Progenitor cell of endocrine pancreas (in vitro differentiated cells): ENCODE measurements at regions not wholly inside any gene's neighbourhood (a gene's known extent, or its start where the extent isn't known, plus 50 kb on each side); places are given as distances from the start of the nearest gene placed in this dataset.

ENCODE experiments used
- DNase-seq: peaks from one replicate; pipeline ENCODE4 v3.0.0; 2021; ENCODE audit warnings: low spot score; ENCODE audit not compliant: unreplicated experiment
- H3K27ac Mint-ChIP-seq: 2 replicates; pipeline ENCODE4 v1.8.0; 2021; ENCODE audit warnings: mild to moderate bottlenecking, moderate library complexity, mixed read lengths
- H3K27me3 Mint-ChIP-seq: 2 replicates; pipeline ENCODE4 v1.8.0; 2021; ENCODE audit warnings: mixed read lengths
- H3K36me3 Mint-ChIP-seq: 2 replicates; pipeline ENCODE4 v1.8.0; 2022; ENCODE audit warnings: mixed read lengths; ENCODE audit not compliant: insufficient read depth
- H3K4me1 Mint-ChIP-seq: 2 replicates; pipeline ENCODE4 v1.8.0; 2021; ENCODE audit warnings: low read depth, mixed read lengths
- H3K4me3 Mint-ChIP-seq: 2 replicates; pipeline ENCODE4 v1.8.0; 2021; ENCODE audit warnings: low read depth, mild to moderate bottlenecking, moderate library complexity, mixed read lengths
- H3K9me3 Mint-ChIP-seq: 2 replicates; pipeline ENCODE4 v1.8.0; 2021; ENCODE audit warnings: low read depth, mixed read lengths
- TF ChIP-seq, protein P1 (sequence below): fragments of 200-600 bp; sonication (generic); IDR thresholded peaks from one replicate; pipeline ENCODE4 v1.5.0; 2021; ENCODE audit warnings: antibody characterized with exemption, mild to moderate bottlenecking; ENCODE audit not compliant: unreplicated experiment

- TF ChIP-seq, protein P1, sequence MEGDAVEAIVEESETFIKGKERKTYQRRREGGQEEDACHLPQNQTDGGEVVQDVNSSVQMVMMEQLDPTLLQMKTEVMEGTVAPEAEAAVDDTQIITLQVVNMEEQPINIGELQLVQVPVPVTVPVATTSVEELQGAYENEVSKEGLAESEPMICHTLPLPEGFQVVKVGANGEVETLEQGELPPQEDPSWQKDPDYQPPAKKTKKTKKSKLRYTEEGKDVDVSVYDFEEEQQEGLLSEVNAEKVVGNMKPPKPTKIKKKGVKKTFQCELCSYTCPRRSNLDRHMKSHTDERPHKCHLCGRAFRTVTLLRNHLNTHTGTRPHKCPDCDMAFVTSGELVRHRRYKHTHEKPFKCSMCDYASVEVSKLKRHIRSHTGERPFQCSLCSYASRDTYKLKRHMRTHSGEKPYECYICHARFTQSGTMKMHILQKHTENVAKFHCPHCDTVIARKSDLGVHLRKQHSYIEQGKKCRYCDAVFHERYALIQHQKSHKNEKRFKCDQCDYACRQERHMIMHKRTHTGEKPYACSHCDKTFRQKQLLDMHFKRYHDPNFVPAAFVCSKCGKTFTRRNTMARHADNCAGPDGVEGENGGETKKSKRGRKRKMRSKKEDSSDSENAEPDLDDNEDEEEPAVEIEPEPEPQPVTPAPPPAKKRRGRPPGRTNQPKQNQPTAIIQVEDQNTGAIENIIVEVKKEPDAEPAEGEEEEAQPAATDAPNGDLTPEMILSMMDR: no peak
- H3K4me1 Mint-ChIP-seq: no peaks in the 10 kb centered on the region
- H3K4me3 Mint-ChIP-seq: no peak overlapping the region
- H3K9me3 Mint-ChIP-seq: no peaks in the 10 kb centered on the region
- no peaks in the 10 kb centered on the region for H3K36me3 Mint-ChIP-seq
- H3K27ac Mint-ChIP-seq: no peak overlapping the region
- DNase-seq: no peak
- H3K27me3 Mint-ChIP-seq: peaks cover 9% of the 10 kb centered on the region
Observed at GRCh38 chr16:55008836-55009510, 78.3 kb downstream of the IRX5 start.

DNA sequence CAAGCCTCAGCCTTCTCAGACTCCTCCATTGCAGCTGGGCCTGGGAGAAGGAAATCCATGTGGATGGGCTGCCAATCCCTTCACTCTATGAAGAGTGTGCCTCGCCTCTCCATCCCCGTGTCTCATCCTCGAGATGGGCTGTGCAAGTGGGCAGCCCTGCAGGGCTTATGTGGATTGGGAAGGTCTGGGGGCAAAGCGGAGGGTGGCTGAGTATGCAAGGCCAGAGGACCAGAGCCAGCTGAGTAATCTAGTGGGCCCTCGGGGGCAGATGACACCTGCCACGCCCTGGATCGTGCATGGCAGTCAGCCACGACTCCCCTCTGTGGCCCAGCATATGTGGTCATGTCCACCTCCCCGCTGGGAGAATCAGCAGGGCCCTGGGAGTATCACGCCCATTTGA lies 78.9 kb downstream of the IRX5 start:
- Mint-ChIP-seq H3K27ac (no peak overlapping the region), H3K4me1 (no peaks in the 10 kb centered on the region), H3K36me3 (no peaks in the 10 kb centered on the region), H3K27me3 (peaks cover 8% of the 10 kb centered on the region), H3K9me3 (no peaks in the 10 kb centered on the region), H3K4me3 (no peak overlapping the region)
- TF ChIP-seq, protein P1: no peak
- no peak for DNase-seq

DNA sequence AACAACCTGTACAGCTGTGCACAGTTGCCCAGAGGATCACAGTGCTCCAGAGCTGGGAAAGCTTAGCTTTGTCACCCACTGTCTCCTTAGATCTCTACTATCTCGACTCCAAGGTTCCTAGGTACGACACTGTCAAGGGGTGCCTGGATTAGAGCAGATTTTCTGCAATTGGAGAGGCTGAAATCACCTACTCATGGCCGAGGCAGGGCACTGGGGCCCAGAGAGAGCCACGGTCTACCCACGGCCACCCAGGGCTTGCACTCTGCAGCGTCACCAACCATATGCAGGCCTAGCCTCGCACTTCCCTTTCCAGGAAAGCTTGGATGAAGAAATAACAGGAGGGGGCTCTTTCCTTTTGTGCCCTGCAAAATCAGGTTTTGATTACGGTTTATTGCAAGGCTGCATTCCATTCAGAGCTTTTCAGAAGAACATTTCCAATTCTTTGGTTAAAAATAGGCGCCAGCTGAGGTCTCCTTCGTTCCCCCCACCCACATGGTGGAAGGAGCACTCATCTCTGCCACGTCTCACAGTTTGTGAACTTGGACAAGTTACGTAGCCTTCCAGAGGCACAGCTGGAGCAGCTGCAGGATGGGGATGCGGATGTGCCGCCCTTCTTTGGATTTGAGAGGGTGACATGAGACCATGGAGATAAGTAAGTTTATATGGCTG lies 80.0 kb downstream of the IRX5 start:
- Mint-ChIP-seq H3K27me3 (peaks cover 13% of the 10 kb centered on the region), H3K27ac (no peak overlapping the region), H3K9me3 (no peaks in the 10 kb centered on the region), H3K4me1 (no peaks in the 10 kb centered on the region), H3K4me3 (no peak overlapping the region), H3K36me3 (no peaks in the 10 kb centered on the region)
- TF ChIP-seq, protein P1: no peak
- no peak for DNase-seq

- H3K4me3 Mint-ChIP-seq: no peak overlapping the region
- no peaks in the 10 kb centered on the region for H3K9me3 Mint-ChIP-seq
- H3K27ac Mint-ChIP-seq: no peak overlapping the region
- H3K4me1 Mint-ChIP-seq: no peaks in the 10 kb centered on the region
- peaks cover 22% of the 10 kb centered on the region for H3K27me3 Mint-ChIP-seq
- no peaks in the 10 kb centered on the region for H3K36me3 Mint-ChIP-seq
- no peak for DNase-seq
- TF ChIP-seq, protein P1: no peak
Observed at GRCh38 chr16:55012362-55012761, 81.7 kb downstream of the IRX5 start.

- Mint-ChIP-seq H3K27me3 (peaks cover 21% of the 10 kb centered on the region), H3K4me1 (no peaks in the 10 kb centered on the region), H3K9me3 (no peaks in the 10 kb centered on the region), H3K4me3 (no peak overlapping the region), H3K36me3 (no peaks in the 10 kb centered on the region), H3K27ac (no peak overlapping the region)
- TF ChIP-seq, protein P1: no peak
- no peak for DNase-seq
Observed at GRCh38 chr16:55012793-55013192, 82.1 kb downstream of the IRX5 start.
